ENCODE measurements at regions not wholly inside any gene's neighbourhood (a gene's known extent, or its start where the extent isn't known, plus 50 kb on each side); places are given as distances from the start of the nearest gene placed in this dataset.
"Not testable (repeated sequence)": the region's sequence is repeated elsewhere in the genome, so short reads cannot be mapped to it uniquely, and the experiment has no call there.

DNA sequence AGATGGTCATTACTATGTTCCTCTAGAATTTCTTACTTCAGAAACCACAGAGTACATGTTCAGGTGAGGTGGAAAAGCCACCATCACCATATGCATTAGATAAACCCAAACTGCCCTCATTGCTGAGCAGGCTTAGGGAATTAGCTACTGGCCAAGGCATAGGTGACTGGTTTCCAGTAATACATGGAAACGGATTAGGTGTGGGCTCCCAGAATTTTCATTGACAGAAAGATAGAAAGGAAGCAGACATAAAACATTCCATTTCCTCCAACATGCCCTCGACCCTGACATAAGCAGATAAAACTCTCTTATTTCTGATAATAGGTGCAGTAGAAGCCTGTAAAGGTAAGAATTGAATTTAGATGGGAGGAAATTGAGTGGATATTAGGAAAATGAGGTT is 1466.1 kb downstream of the SUCLG1 start:
- DNase-seq, result no peak

DNA sequence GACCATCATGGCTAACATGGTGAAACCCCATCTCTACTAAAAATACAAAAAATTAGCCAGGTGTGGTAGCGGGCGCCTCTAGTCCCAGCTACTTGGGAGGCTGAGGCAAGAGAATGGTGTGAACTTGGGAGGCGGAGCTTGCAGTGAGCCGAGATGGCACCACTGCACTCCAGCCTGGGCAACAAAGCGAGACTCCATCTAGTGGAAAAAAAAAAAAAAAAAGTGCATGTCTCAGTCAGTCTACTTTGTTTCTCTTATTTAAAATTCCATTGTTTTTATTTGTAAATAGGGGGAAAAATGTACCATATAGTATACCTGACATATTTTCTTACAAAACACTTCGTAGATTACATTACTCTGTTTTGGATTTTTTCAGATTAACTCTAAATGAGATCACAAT is 1471.4 kb downstream of the SUCLG1 start:
- not testable (repeated sequence) for DNase-seq

GRCh38 chr2:82986899-82987298 is 1472.2 kb downstream of the SUCLG1 start:
- no peak for DNase-seq

- DNase-seq, result no peak
These were observed 1473.4 kb downstream of the SUCLG1 start for GRCh38 chr2:82985572-82986197.

GRCh38 chr2:82968358-82968757 is 1490.7 kb downstream of the SUCLG1 start:
- no peak for DNase-seq

- DNase-seq, result no peak
These were observed 1494.7 kb downstream of the SUCLG1 start for GRCh38 chr2:82964341-82964740.

DNA sequence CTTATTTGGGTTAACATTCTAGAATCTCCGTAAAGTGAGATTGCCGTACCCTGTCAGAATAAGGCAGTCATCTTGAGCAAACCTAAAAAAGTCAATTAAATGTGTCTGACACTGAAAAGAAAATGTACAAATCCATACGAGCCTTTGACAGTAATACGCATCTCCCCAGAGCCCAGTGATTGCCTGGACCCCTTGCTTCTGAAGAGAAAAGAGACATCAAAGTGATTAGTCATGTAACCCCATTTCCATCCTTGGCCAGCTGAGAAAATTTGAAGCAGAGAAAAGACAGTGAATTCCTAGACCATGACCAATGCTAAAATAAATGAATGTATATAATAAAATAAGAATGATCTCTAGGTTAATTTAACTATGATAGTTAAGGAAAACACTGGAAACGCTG is 1499.4 kb downstream of the SUCLG1 start:
- DNase-seq, result no peak

DNA sequence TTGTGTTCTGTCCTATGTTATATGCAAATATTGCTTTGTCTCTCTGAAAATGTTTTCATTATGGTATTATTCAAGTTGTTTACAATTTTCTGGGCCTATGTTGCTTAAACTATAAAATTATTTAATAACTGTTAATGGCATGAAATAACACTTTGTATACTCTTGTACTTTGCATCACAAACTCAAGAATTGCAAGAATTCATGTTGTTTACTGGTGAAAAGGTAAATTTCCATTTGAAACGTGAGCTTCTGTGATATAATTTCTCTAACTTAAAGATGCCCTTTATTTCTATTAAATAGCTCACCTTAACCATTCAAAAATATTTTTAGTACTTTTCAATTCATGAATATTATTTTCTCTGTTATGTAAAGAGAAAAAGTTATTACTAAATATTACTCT is 1504.2 kb downstream of the SUCLG1 start:
- DNase-seq, result no peak

GRCh38 chr2:82939211-82939610 is 1519.9 kb downstream of the SUCLG1 start:
- DNase-seq, result no peak

DNA sequence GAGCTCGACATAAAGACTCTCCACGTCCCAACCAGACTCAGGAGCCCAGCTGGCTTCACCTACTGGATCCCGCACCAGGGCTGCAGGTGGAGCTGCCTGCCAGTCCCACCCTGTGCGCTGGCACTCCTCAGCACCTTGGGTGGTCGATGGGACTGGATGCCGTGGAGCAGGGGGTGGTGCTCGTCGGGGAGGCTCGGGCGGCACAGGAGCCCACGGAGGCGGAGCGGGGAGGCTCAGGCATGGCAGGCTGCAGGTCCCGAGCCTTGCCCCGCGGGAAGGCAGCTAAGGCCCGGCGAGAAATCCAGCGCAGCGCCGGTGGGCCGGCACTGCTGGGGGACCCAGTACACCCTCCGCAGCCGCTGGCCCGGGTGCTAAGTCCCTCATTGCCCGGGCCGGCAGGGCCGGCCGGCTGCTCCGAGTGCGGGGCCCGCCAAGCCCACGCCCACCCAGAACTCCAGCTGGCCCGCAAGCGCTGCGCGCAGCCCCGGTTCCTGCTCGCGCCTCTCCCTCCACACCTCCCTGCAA is 1520.7 kb downstream of the SUCLG1 start:
- not testable (repeated sequence) for DNase-seq

- DNase-seq, result no peak
These were observed 1545.5 kb downstream of the SUCLG1 start for GRCh38 chr2:82913566-82913965.

- DNase-seq, result no peak
These were observed 1563.0 kb downstream of the SUCLG1 start for GRCh38 chr2:82896117-82896516.

DNA sequence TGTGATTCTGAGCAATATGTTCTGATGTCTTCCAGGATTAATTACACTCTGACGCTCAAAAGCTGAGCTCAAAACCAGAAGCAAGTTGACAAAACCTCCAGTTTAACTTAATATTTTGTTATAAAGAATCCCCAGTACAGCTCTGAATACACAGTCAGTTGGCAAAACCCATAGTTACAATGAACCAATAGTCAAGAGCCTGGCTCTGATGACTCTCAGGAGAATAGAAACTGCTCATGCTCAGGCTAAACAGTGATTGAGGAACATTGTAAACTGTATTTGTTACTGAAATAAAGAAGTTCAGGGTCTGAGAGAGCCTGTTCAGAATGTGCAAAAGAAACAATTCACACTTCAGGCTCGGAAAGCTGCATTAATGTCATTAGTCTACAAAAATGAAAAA is 1565.9 kb downstream of the SUCLG1 start:
- DNase-seq, result no peak

GRCh38 chr2:82879803-82880202 is 1579.3 kb downstream of the SUCLG1 start:
- DNase-seq, result no peak

- DNase-seq, result no peak
These were observed 1583.2 kb downstream of the SUCLG1 start for GRCh38 chr2:82875858-82876257.

DNA sequence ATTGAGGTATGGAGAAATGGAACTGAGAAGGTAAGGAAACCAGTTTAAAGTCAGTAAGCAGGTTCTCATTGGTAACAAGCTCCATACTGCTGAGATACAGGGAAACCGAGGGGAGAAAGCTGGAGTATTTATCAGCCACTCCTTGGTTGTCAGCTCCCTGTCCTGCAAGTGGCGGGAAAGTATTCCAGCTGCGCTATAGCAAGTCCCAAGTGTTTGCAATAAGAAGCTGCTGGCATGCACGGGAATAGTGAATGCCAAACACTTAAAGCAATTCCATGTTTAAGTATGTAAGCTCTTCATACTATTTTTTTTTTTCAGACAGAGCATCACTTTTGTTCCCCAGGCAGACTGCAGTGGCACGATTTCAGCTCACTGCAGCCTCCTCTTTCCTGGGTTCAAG is 1601.1 kb downstream of the SUCLG1 start:
- DNase-seq, result no peak

DNA sequence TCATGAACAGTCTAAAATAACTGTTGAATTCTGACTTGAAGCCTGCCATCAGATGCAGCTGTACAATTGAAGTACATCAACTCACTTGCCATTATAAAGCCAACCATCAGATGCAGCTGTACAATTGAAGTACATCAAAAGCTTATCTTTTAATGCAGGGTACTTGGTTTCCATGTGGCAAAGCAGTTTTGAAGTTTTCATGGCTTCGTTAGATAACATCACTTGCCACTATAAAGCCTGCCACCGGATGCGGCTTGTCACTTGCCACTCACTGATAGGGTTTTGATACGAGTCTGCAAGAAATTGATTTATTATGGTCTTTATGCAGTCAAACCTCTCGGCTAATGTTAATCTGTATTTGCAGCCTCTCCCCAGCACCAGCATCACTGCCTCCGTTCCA is 1605.8 kb downstream of the SUCLG1 start:
- DNase-seq, result no peak

- DNase-seq, result no peak
These were observed 1606.3 kb downstream of the SUCLG1 start for GRCh38 chr2:82852787-82853186.

- no peak for DNase-seq
These were observed 1610.8 kb downstream of the SUCLG1 start for GRCh38 chr2:82848285-82848684.

DNA sequence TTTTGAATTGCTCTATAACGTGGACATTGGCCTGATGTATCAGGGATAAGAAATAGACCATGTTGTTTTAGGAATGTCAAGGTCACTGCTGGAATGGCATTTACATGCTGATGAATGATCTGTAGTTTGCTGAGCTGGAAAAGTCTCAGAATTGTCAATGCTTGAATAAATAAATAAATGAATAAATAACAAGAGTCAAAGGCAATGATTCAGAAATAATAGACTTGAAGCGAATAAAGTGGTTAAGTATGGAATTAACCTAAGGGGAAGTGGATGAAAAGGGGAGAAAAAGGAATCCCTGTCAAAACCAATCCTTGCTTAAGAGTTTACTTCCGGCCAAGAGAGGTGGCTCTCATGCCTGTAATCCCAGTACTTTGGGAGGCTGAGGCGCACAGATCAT is 1620.0 kb downstream of the SUCLG1 start:
- no peak for DNase-seq

GRCh38 chr2:82837588-82838304 is 1621.3 kb downstream of the SUCLG1 start:
- no peak for DNase-seq

- no peak for DNase-seq
These were observed 1624.2 kb downstream of the SUCLG1 start for GRCh38 chr2:82834893-82835292.

DNA sequence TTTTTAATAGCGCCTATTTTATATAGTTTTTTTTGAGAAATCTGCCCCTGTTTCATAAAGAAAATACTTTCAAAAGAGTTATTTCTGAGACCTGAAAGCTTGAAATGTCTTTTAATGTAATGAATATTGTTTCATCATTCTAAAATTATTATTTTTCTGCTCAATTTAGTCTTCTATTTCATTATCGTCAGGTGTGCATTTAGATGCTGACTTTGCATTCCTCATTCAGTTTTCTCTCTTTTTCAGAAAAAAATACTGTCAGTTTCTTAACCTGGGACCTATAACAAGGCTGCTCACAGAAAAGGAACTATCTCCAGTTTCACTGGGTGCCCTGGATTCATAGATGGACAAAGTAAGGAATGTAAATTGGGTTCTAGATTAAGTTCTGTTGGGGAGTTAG is 1631.7 kb downstream of the SUCLG1 start:
- no peak for DNase-seq

All from hypothalamus (tissue), 51 donors.